Tibial nerve (tissue), 4 donors: ENCODE measurements at regions not wholly inside any gene's neighbourhood (a gene's known extent, or its start where the extent isn't known, plus 50 kb on each side); places are given as distances from the start of the nearest gene placed in this dataset.

Experiments used
- DNase-seq, 2 donors: peaks; one replicate each; pipeline ENCODE4 v3.0.0-alpha.2; 2019; ENCODE audit warnings: low spot score in 2 of 2
- H3K27ac ChIP-seq, 4 donors: fragments of 200-600 bp; sonication (generic) in 3 of 4; one replicate each; pipeline ENCODE4 v1.5.1; 2017 to 2019; ENCODE audit warnings: mild to moderate bottlenecking in 1 of 4
- H3K27me3 ChIP-seq, 2 donors: fragments of 200-600 bp; sonication (generic) in 1 of 2; one replicate each; pipeline versions ENCODE4 v1.5.1 to v1.6.0; 2017 to 2019
- H3K36me3 ChIP-seq, 3 donors: fragments of 200-600 bp; sonication (generic); one replicate each; pipeline ENCODE4 v1.5.1; 2018 to 2019
- H3K4me1 ChIP-seq, 4 donors: fragments of 200-600 bp; sonication (generic) in 3 of 4; one replicate each; pipeline ENCODE4 v1.5.1; 2017 to 2019
- H3K4me3 ChIP-seq, 4 donors: fragments of 200-600 bp; sonication (generic) in 3 of 4; one replicate each; pipeline ENCODE4 v1.5.1; 2017 to 2019; ENCODE audit warnings: mild to moderate bottlenecking in 1 of 4, moderate library complexity in 1 of 4
- H3K9me3 ChIP-seq, 4 donors: fragments of 200-600 bp; sonication (generic) in 3 of 4; one replicate each; pipeline ENCODE4 v1.5.1; 2017 to 2019
- EP300 ChIP-seq, 2 donors: sonication (generic); formaldehyde crosslinking; IDR thresholded peaks; one replicate each; pipeline ENCODE4 v1.6.1; 2017; ENCODE audit warnings: antibody characterized with exemption in 2 of 2, mild to moderate bottlenecking in 1 of 2
- POLR2A ChIP-seq, 2 donors: fragments of 450-650 bp; IDR thresholded peaks; one replicate each; pipeline ENCODE4 v1.6.1; 2017; ENCODE audit warnings: antibody characterized with exemption in 2 of 2, mild to moderate bottlenecking in 2 of 2, moderate library complexity in 2 of 2
- WGBS, 2 donors: methylation state at CpG; one replicate each; pipeline ENCODE4 v1.1.5; 2018; 5-methylcytosine and 5-hydroxymethylcytosine counted together
- TF ChIP-seq, protein P1 (sequence below), 5 experiments: fragments of 200-600 bp in 3 of 5; fragments of 450-650 bp in 2 of 5; sonication (generic) in 3 of 5; IDR thresholded peaks; one replicate each; pipeline ENCODE4 v1.5.1; 2016 to 2019; ENCODE audit warnings: antibody characterized with exemption in 5 of 5, mild to moderate bottlenecking in 3 of 5, moderate library complexity in 2 of 5

DNA sequence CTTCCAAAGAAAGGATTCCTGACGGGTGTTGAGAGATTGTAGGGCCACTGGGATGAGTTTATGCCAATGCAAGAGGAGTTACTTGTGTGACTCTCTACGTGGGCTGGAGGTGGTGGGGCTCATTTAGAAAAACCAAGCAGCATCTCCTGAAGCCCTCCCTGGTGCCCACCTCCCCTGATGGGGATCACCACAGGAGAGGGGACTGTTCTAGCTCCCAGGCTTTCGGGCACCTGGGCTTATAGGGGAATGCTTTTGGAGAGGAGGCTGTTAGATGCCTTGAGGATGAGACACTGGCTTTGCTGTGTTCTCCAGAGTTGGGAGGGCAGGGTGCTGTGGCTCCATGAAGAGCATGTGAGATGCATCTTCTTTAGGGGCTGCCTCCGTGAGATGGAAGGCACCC is 65.0 kb downstream of the IRX1 start:
- DNase-seq: no peak
- WGBS, 2 donors: 82 to 83% methylated on average over 4 of the region's 4 CpGs
- Histone ChIP-seq H3K4me1 (peaks cover 0 to 5% (median 0%) of the 10 kb centered on the region in 4 donors), H3K4me3 (no peak overlapping the region), H3K36me3 (no peaks in the 10 kb centered on the region), H3K27ac (no peak overlapping the region), H3K9me3 (no peaks in the 10 kb centered on the region), H3K27me3 (no peaks in the 10 kb centered on the region)
- TF ChIP-seq EP300 (IDR thresholded peaks at IDR 0.05) (no peak), POLR2A (IDR thresholded peaks at IDR 0.05) (no peak)
- TF ChIP-seq, protein P1, sequence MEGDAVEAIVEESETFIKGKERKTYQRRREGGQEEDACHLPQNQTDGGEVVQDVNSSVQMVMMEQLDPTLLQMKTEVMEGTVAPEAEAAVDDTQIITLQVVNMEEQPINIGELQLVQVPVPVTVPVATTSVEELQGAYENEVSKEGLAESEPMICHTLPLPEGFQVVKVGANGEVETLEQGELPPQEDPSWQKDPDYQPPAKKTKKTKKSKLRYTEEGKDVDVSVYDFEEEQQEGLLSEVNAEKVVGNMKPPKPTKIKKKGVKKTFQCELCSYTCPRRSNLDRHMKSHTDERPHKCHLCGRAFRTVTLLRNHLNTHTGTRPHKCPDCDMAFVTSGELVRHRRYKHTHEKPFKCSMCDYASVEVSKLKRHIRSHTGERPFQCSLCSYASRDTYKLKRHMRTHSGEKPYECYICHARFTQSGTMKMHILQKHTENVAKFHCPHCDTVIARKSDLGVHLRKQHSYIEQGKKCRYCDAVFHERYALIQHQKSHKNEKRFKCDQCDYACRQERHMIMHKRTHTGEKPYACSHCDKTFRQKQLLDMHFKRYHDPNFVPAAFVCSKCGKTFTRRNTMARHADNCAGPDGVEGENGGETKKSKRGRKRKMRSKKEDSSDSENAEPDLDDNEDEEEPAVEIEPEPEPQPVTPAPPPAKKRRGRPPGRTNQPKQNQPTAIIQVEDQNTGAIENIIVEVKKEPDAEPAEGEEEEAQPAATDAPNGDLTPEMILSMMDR (IDR thresholded peaks at IDR 0.05): no peak

DNA sequence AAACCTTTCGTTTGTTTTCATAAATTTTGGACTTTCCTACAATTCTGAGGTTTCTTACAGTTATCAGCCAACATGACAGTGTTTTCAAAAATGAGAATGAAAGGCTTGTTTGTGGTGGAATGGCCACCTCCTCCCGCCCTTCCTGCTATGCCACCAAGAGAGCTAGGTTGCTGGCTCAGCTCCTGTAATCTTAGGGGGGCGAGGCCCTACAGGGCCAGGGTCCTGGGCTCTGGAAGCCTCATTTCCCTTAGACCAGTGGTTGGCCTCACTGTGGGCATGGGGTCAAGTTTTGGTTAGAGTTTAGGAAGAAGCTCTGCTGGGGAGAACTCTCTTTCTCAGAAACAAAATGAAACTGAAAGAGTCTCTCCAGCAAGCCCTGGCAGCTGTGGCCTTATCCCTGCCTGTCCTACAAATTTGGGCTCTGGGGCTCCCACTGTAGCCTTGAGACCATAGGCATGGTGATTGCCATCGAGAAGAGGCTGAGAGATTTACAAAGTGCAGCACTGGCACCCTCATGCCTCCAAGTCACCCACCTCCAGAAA is 66.2 kb downstream of the IRX1 start:
- H3K4me3 ChIP-seq: peak overlapping the region in 2 of 4 donors; percentile 14 to 26
- no peak for TF ChIP-seq EP300 (IDR thresholded peaks at IDR 0.05)
- TF ChIP-seq POLR2A (IDR thresholded peaks at IDR 0.05): no peak
- TF ChIP-seq, protein P1 (IDR thresholded peaks at IDR 0.05): no peak
- WGBS, 2 donors: 38% methylated on average over 4 of the region's 4 CpGs
- H3K36me3 ChIP-seq: no peaks in the 10 kb centered on the region
- H3K27ac ChIP-seq: peak overlapping the region in 2 of 4 donors; percentile 38 to 47
- H3K4me1 ChIP-seq: peaks cover 0 to 5% (median 0%) of the 10 kb centered on the region in 4 donors
- H3K9me3 ChIP-seq: no peaks in the 10 kb centered on the region
- no peaks in the 10 kb centered on the region for H3K27me3 ChIP-seq
- DNase-seq: no peak

DNA sequence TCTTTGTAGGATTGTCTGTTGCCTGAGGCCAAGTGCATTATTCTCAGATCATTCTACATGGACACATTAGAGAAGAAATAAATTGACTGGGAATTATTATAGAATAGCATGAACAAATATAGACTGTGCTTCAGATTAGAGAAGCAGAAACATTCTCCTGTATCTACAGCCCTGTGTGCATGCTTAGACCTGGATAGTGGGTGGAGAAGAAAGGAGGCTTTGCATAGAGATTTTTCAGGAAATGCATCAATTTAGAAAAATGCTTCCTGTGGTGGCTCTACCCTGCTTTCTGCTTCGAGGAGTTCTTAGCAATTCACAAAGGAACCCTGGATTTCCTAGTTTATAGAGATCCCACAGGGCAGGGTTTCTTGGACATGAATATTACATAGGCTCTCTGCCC is 66.7 kb downstream of the IRX1 start:
- no peaks in the 10 kb centered on the region for H3K9me3 ChIP-seq
- no peak for DNase-seq
- WGBS, 2 donors: 23 to 29% methylated on average over 1 of the region's 1 CpG
- H3K36me3 ChIP-seq: no peaks in the 10 kb centered on the region
- TF ChIP-seq, protein P1 (IDR thresholded peaks at IDR 0.05): no peak
- TF ChIP-seq EP300 (IDR thresholded peaks at IDR 0.05) (no peak), POLR2A (IDR thresholded peaks at IDR 0.05) (no peak)
- H3K27ac ChIP-seq: peak overlapping the region in 1 of 4 donors; percentile 38
- H3K27me3 ChIP-seq: no peaks in the 10 kb centered on the region
- H3K4me1 ChIP-seq: peaks cover 0 to 5% (median 0%) of the 10 kb centered on the region in 4 donors
- H3K4me3 ChIP-seq: peak overlapping the region in 1 of 4 donors; percentile 26

DNA sequence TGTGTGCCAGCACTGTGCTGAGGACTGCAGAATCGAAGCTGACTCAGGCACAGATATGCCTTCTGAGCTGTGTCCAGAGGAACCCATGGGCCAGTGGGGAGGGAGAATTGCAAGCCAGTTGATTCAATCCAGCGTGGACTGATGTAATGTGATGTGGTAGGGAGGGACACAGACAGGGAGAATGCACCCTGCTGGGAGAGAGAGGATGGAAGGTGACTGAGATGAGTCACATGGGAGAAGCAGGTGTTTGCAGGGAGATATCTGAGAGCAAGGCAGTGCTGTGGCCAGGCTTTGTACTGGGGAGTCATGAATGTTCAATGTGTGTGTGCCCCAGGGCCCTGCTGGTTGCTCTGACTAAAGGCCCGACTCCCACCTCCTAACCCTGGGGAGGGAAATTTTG is 75.7 kb downstream of the IRX1 start:
- Histone ChIP-seq H3K9me3 (no peaks in the 10 kb centered on the region), H3K27me3 (no peaks in the 10 kb centered on the region), H3K4me1 (no peaks in the 10 kb centered on the region), H3K27ac (no peak overlapping the region), H3K36me3 (no peaks in the 10 kb centered on the region), H3K4me3 (no peak overlapping the region)
- 52 to 54% methylated on average over 3 of the region's 3 CpGs for WGBS, 2 donors
- no peak for TF ChIP-seq POLR2A (IDR thresholded peaks at IDR 0.05)
- TF ChIP-seq, protein P1 (IDR thresholded peaks at IDR 0.05): no peak
- no peak for TF ChIP-seq EP300 (IDR thresholded peaks at IDR 0.05)
- DNase-seq: no peak

DNA sequence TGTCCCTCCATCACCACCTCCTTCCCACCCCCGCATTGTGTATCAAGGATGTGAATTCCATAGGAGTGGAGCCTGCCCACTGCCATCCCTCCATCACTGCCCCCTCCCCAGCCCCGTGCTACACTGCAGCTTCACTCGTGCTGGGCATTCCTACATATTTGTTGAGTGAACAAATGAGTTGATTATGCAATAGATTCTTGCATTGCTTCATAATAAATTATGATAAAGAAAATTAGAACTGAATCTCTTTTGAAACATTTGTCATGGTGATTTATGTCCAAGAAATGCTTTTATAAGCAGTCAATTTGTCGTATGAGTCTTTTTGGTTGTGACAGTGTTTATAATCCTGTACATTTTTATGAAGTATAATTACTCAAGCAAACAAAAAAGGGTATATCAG is 83.2 kb downstream of the IRX1 start:
- WGBS, 2 donors: 66 to 70% methylated on average over 4 of the region's 4 CpGs

More for the DNA sequence above, 83.2 kb downstream of the IRX1 start:
- DNase-seq: no peak
- Histone ChIP-seq H3K4me3 (no peak overlapping the region), H3K9me3 (no peaks in the 10 kb centered on the region), H3K27me3 (no peaks in the 10 kb centered on the region), H3K36me3 (no peaks in the 10 kb centered on the region), H3K27ac (no peak overlapping the region), H3K4me1 (no peaks in the 10 kb centered on the region)
- TF ChIP-seq POLR2A (IDR thresholded peaks at IDR 0.05) (no peak), EP300 (IDR thresholded peaks at IDR 0.05) (no peak)
- TF ChIP-seq, protein P1 (IDR thresholded peaks at IDR 0.05): no peak
